ENCODE measurements at regions not wholly inside any gene's neighbourhood (a gene's known extent, or its start where the extent isn't known, plus 50 kb on each side); places are given as distances from the start of the nearest gene placed in this dataset.
"Not testable (repeated sequence)": the region's sequence is repeated elsewhere in the genome, so short reads cannot be mapped to it uniquely, and the experiment has no call there.

GRCh38 chr3:170688222-170688621, 102.3 kb upstream of the SLC7A14 start:
- not testable (repeated sequence) for TF ChIP-seq EP300, POLR2A, CTCF, POLR2AphosphoS5 (IDR thresholded peaks at IDR 0.05)

Data from upper lobe of left lung (tissue), 4 donors.